ENCODE measurements at regions not wholly inside any gene's neighbourhood (a gene's known extent, or its start where the extent isn't known, plus 50 kb on each side); places are given as distances from the start of the nearest gene placed in this dataset.

DNA sequence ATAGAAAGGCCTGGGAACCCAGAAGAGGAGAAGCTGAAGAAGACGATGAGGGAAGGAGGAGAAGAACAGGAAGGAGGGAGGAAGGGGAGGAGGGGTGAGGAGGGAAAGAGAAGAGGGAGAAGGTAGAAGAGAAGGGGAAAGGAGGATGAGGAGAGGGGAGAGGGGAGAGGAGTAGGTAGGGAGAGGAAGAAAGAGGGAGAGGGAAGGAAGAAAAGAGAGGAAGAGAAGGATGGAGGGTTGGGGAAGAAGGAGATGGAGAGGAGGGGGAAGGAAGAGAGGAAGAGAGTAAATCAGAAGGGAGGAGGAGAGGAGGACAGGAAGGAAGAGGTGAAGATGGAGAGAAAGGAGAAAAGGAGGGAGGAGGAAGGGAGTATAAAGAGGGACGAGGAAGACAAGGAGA, 109.6 kb upstream of the IRX6 start:
- TF ChIP-seq EZH2 (IDR thresholded peaks at IDR 0.05): no peak
- no peak for TF ChIP-seq POLR2AphosphoS5 (IDR thresholded peaks at IDR 0.05; ENCODE audit: borderline replicate concordance, low read depth, low read length)
